Suppressor macrophage treated with lipopolysaccharide for 1 hour (primary cell): ENCODE measurements at regions not wholly inside any gene's neighbourhood (a gene's known extent, or its start where the extent isn't known, plus 50 kb on each side); places are given as distances from the start of the nearest gene placed in this dataset.

Experiments used
- DNase-seq, 3 donors: peaks; one replicate each; pipeline ENCODE4 v3.0.0-alpha.2; 2020 to 2022

DNA sequence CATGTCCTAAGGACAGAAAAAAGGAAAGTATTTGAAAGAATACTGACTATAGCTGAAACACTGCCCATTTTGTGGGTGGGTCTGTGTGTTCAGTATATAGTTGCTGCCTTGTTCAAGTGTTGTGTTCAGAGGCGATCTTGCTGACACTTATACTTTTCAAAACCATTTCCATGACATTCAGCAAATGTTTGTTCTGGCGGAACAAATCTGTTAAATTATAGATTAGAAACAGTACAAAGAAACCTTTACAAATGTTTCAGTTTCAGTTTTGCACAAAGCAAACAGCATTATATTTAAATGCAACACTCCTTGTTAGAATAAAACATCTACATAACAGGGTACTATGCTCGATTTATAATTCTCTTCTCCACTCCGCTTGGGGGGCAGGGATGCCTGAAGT is 2276.3 kb downstream of the MAT2B start:
- DNase-seq = no peak

- DNase-seq = no peak
Observed at GRCh38 chr5:165783024-165783423, 2277.6 kb downstream of the MAT2B start.

- no peak for DNase-seq
Observed at GRCh38 chr5:165786073-165786472, 2280.7 kb downstream of the MAT2B start.

GRCh38 chr5:165795073-165795472 is 2289.7 kb downstream of the MAT2B start:
- no peak for DNase-seq

DNA sequence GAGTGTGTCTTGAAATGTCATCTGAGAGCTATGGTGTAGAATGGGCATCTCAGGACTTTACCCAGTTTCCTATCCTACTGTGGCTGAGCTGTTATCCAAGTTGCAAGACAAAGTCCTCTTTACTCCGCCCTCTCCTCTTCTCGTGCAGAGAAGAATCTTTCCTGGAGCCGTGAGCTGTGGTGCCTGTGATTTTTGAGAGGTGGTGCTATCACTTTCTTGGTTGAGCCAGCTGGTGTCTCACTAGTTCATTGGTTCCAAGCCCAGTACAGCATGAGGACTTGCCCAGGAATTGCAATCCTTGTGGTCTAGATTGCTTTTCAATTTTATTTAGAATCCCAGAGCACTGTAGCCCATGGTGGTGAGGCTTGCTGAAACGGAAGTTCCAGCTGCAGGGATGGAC is 2300.3 kb downstream of the MAT2B start:
- DNase-seq = no peak

DNA sequence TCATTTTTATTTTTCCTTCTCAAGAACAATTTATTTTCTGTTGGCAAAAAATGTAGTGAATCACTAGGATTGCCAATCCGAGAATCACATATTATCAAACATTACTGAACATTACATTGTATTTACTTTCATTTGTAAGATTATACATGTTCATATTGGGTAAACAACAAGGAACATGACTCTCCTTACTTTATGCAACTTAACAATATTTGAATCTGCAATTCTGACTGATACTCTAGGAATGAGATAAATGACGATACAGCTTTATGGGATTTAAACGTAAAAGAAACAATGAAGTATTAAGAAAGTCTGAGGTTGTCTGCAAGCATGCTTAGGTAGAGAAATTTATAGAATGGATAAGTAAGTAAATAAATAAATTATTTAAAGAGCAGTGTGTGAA is 2302.9 kb downstream of the MAT2B start:
- no peak for DNase-seq

GRCh38 chr5:165809914-165810313 is 2304.5 kb downstream of the MAT2B start:
- DNase-seq = no peak

- DNase-seq = no peak
Observed at GRCh38 chr5:165829504-165829903, 2324.1 kb downstream of the MAT2B start.

GRCh38 chr5:165834891-165835290 is 2329.5 kb downstream of the MAT2B start:
- DNase-seq = no peak

DNA sequence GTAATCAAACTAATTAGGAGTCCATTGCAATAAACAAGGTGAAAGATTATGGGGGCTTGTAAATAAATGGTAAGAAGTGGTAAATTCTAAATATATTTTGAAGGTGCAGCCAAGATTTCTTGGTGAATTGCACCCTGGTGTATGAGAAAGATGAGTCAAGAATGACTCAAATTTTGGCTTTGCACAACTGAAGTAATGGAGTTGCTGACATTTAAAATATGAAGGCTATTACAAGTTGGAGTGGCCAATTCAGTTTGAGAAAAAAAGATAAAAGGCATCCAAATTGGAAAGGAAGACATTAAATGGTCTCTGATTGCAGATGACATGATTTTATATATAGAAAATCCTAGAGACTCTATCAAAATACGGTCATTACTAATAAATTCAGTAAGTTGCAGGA is 2330.6 kb downstream of the MAT2B start:
- DNase-seq = no peak

DNA sequence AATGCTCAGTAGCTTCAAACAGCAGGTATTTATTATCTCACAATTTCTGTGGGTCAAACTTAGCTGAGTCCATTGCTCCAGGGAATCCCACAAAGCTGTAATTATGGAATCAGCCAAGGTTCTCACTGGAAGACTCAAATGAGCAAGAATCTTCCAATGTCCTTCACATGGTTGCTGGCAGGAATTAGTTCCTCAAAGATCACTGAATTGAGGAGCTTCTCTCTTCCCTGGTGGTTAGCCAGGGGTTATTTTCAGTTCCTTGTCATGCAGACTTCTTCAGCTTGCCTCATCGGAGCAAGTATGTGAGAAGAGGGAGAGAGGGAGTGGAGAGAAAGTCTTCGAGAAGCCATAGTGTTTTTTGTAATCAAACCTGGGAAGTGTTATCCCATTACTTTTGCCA is 2331.9 kb downstream of the MAT2B start:
- DNase-seq = no peak

DNA sequence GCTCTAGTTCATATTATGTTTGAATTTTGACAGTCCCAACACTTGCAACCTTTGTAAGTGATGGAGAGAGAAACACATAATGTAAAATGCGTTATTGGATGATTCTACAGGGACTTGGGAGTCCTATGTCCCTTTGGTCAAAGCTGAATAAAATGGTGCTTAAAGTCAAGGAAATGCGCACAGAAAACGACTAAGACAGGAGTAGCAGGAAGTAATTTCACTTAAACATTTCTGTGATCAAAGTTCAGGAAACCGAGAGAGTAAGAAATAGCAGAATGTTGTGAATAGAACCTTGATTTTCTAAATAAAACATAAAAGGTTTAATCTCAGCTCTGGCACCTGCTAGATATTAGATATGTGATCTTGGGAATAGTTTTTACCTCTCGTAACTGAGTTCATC is 2339.2 kb downstream of the MAT2B start:
- no peak for DNase-seq

DNA sequence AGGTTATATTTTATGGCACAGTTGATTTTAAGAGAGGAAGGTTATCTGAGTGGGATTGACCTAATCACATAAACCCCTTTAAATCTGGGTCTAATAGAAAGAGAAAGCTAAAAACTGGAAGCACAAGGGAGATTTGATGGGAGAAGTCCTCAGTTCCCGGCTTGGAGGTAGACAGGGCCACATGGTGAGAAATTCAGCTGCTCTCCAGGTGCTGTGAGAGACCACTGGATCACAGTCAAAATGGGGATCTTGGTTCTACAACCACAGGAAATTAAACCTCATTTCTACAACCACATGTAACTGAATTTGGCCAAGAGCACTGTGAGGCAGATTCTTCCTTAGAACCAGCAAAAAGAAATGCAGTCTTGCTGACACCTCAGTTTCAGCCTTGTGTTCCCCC is 2352.7 kb downstream of the MAT2B start:
- no peak for DNase-seq

- no peak for DNase-seq
Observed at GRCh38 chr5:165859251-165859650, 2353.8 kb downstream of the MAT2B start.

DNA sequence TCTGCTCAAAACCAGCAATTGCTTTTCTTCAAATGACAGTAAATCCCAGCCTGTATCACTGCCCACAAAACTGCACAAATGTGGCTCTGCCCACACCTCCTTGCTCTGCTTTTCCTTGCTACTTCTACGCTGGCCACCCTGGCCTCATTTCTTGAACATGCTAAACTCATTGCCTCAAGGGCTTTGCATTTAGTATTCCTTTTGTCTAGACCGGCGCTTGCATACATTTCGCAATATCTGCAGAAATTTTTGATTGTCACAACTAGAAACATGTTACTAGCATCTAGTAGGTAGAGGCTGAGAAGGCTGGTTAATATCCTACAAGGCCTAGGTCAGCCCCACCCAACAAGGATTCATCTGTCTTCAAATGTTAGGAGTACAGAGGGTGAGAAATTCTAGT is 2357.8 kb downstream of the MAT2B start:
- DNase-seq = no peak

- no peak for DNase-seq
Observed at GRCh38 chr5:165871291-165871690, 2365.9 kb downstream of the MAT2B start.

- no peak for DNase-seq
Observed at GRCh38 chr5:165874851-165875250, 2369.4 kb downstream of the MAT2B start.

GRCh38 chr5:165876538-165876937 is 2371.1 kb downstream of the MAT2B start:
- DNase-seq = no peak

DNA sequence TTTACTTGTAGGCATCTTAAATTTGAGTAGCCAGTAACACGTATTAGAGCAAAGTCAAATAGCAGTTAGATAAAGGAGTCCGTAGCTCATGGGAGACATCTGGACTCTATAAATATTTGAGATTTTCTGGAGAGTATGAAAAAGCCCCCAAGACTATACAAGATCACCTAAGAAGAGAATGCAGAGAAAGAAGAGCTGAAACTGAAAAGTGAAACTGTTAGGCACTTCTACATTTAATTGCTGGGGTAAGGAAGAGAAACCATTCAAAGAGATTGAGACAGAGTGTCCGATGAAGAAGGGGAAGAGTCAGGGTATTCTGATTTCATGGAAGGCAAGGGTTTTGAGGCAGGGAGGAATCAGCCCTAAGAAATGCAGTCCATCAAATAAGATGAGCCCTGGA is 2372.1 kb downstream of the MAT2B start:
- DNase-seq = no peak

GRCh38 chr5:165881259-165881658 is 2375.8 kb downstream of the MAT2B start:
- no peak for DNase-seq

GRCh38 chr5:165882099-165882498 is 2376.7 kb downstream of the MAT2B start:
- DNase-seq = no peak

DNA sequence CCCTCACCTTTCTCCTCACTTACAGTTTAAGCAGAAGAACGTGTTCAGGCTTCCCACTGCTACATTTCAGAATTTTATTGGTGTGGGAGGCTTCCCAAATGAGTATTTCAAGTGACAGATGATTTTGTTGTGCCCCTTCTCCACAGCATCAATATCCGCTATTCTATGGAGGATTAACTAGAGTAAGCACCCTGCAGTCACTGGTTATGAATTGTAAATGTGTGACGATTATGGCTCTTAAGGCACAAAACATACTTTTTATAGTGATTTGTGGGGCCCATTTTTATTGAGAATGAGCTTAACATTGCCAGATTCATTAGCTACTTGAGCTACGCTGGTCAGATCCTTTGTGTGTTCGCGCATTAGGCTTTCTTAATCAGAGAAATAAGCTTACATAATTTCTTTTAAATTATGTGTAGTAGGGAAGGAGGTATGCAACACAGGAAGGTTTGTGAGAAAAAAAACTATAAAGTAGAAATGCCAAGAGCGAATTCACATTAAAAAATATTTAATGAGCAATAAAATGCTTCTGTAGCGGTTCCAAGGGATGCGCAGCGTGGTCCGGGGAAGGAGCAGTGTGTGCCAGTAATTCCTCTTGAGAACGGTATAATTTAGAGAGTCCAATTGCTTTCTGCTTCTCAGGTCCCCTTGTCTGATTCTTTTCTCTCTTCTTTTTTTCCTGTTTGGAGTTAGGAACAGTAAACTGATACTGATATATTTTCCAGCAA is 2380.4 kb downstream of the MAT2B start:
- no peak for DNase-seq

DNA sequence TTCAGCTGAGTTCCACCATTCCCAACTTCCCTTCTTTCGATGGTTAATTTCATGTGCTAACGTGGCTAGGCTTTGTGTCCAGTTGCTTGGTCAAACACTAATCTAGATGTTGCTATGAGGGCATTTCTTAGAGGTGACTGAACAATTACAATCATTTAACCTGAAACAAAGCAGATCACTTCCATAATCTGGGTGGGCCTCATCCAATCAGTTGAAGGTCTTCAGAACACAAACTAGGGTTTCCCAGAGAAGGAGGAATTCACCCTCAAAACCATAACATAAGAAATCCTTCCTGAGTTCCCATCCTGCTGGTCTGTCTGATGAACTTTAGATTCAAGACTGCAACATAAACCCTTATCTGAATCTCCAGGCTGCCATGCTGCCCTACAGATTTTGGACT is 2381.7 kb downstream of the MAT2B start:
- DNase-seq = no peak

DNA sequence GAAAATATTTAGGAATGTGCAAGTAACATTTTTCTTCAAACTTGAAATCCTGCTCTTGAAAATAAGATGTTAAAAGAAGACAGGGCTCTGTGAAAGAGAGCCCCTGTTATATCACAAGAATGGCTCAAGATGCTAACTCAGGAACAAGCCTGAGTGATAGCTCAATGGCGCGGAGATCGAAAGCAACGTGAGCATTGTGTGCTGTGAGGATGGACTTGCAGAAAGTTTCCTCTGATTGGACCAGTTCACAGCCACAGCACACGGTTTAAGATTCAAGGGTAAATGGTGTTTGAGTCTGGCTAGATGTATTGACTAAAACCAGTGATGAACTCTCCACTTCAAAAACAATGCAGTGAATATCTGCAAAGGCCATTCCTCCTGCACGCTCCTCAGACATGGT is 2387.0 kb downstream of the MAT2B start:
- no peak for DNase-seq

GRCh38 chr5:165894916-165895315 is 2389.5 kb downstream of the MAT2B start:
- DNase-seq = no peak

DNA sequence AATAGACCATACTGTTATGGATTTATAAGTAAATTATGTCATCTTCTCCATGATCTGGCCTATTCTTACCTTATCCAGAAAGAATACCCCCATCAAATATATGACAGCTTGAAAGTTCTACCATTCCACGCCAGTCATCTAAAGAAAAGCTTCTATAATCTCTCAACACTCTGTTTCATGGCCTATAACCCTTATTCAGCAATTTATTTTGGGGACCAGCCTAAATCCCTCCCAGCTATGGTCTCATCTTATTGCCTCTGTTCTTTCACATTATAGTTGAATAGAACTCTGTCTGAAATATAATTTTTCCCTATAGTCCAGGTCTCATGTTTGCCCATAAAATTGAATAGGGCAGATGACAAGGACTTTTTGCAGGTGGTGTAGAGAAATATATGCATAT is 2387.6 kb upstream of the WWC1 start:
- DNase-seq = no peak
